ENCODE measurements at regions not wholly inside any gene's neighbourhood (a gene's known extent, or its start where the extent isn't known, plus 50 kb on each side); places are given as distances from the start of the nearest gene placed in this dataset.

DNA sequence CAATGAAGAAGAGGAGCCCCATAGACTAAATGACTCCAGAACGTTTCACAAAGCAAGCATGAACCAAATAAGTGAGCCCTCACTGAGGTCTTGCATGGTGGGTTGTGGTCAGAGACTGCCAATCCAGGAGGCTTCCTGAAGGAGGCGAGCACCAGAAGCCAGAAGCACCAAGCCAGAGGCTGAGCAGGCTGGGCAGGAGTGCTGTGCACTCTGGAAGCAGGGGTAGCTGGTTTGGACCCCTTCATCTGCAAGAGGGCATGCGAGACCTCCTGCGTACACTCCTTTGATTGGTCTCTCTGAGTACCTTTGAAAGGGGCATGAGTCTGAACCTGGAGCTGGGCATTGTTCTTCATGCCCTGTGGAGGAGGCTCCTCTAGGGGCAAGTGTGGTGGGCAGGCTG is 192.5 kb downstream of the HAUS1 start:
- no peak for DNase-seq

GRCh38 chr18:46297124-46297523 is 192.9 kb downstream of the HAUS1 start:
- no peak for DNase-seq

- no peak for DNase-seq
Observed at GRCh38 chr18:46297621-46298020, 193.4 kb downstream of the HAUS1 start.

- DNase-seq: no peak
Observed at GRCh38 chr18:46298511-46298910, 194.3 kb downstream of the HAUS1 start.

DNA sequence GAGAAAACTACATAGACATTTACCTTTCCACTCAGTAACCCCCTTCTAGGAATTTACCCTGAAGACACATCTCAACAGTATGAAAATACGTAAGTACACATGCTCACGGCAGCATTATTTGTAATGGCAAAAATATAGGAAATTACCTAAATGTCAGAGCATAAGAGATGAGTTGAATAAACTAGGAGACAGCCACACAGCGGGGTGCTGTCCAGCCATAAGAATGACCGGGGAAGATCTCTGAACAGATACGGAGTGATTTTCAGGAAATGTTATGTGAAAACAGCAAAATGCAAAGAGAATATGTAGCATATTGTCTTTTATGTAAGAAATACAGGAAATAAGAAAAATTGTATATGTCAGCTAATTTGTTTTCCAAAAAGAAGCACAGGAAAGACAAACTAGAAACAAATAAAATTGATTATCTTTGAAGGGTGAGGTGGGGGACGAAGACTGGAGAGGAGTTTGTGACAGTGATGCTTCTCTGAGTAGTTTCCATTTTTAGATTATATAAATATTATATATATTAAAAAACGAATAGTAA is 195.4 kb downstream of the HAUS1 start:
- DNase-seq: no peak

DNA sequence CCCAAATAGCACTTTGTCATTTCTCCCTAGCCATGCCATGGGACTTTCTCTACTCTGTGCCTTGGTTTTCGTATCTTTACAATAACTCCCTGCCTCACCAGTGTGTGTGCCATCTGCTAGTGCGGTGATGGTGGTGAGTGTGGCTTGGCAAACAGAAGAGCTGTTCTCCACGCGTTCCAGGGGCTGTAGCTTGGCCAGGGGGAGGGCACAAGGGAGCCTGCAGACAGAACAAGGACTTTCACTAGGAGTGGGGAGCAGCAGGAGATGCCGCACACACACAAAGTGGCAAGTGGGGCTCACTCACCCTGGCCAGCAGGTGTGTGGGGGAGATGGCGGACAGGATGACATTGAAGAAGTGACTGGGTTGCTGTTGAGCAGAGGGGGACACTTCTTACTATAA is 196.9 kb downstream of the HAUS1 start:
- no peak for DNase-seq

DNA sequence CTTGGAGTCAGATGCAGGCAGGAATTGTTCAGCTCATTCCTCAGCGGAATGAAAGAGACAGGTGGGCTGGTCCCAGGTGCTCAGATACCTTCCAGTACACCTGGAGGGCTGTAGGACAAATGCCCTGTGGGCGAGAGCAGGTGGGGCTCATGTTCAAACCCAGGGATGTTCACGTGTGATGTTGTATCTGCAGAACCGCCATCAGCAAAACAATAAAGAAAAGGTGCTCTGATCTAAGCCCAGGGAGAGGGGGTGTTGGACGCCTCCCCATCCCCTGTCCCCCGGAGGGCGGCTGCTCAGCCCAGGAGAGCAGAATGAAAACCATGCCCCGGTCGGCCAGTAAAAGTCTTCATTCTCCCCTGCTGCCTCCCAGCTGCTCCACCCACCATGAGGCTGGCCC is 197.4 kb downstream of the HAUS1 start:
- no peak for DNase-seq

DNA sequence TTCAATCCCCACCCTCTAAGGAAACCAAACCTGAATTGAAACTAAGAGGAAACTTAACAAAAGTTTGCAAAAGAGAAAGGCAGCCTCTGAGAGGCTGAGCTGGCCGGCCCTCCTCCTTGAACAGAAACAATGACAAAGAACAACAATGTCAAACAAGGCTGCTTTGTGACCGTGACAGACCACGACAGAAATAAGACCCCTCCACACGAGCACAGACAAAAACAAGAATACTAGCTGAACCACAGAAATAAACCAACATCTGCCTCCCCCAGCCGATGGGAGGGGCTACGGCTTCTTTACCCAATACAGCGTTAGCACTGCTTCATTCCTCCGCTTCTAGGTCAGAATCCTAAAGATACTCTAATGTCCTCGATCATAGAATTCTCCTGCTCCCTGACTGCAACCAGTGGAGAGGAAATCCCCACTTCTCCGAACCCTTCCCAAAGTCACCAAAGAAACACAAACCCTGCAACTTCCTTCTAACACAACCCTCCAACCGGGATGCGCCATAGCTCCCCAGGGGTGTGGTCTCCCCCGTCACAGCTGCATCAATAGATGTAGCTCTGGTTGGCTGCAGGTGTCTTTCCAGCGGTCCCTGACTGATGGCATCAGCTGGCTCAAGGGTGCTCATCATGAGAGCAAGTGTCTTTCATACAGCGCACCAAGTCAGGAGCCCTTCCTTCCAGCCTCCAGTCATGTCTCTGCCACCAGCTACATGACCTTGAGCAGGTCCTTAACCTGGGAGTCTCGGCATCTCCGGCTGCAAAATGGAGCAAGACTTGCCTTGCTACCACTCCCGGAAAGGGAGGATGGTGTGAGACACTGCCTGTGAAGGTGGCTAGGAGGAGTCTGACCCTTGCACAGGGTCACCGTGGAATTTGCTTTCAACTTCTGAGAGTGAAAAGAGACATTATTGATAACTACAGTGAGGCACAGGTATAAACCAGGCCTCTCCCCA is 198.6 kb downstream of the HAUS1 start:
- no peak for DNase-seq

GRCh38 chr18:46310258-46310657 is 206.1 kb downstream of the HAUS1 start:
- DNase-seq: peak; percentile 50

- no peak for DNase-seq
Observed at GRCh38 chr18:46310675-46311345, 206.6 kb downstream of the HAUS1 start.

GRCh38 chr18:46311491-46311890 is 207.3 kb downstream of the HAUS1 start:
- DNase-seq: no peak

DNA sequence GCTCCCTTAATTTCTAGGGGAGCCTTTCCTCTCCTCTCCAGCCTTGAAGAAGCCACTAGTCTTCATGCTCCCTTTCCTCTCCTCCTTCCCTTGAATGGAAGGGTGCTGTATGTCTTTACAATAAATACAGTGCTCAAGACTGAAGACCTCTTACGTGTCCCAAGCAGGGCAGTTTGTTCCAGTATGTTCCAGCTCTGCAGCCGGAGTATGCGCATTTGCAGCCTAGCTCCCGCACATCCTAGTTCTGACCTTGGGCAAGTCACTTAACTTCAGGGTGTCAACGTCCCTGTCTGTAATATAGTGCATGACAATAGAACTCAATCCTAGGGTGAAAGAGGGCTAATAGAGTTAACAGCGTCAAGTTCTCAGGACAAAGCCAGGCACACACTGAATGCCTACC is 208.0 kb downstream of the HAUS1 start:
- DNase-seq: no peak

DNA sequence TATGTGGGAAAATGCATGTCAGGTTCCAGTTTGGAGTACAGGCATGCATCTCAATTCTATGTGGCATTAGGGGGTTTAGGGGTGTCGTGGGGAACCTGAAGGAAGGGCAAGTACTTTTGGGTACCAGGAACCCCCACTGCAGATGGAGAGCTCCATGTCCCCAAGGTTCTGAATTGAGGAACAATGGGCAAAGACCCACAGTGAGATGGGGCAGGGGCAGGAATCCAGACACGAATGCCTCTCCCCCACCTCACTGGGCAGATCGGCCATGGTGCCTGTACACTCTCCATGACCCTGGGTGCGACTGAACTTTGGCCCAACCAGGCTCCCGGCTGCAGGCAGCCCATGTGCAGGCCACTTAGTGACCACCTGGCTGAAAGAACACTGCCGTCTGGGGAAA is 209.3 kb downstream of the HAUS1 start:
- DNase-seq: no peak

- no peak for DNase-seq
Observed at GRCh38 chr18:46314011-46314410, 209.8 kb downstream of the HAUS1 start.

GRCh38 chr18:46315161-46315560 is 211.0 kb downstream of the HAUS1 start:
- no peak for DNase-seq

DNA sequence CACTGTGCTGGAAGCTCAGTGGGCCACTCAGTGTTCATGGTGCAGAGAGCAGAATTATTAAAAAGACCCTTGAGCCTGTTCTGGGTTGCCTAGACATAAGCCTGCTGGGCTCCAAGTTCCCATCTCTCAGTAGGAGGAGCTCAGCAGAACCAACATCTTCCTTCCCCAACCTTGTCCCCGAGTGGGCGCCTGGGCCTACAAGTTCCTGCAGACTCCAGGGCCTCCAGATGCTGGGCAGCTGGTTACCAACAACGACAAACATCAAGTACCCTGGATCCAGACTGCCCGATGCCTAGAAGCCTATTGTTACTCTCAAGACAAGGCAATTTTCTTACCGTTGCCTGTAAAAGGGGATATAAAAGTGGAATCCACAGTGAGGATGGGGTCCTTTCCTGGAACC is 214.2 kb downstream of the HAUS1 start:
- no peak for DNase-seq

DNA sequence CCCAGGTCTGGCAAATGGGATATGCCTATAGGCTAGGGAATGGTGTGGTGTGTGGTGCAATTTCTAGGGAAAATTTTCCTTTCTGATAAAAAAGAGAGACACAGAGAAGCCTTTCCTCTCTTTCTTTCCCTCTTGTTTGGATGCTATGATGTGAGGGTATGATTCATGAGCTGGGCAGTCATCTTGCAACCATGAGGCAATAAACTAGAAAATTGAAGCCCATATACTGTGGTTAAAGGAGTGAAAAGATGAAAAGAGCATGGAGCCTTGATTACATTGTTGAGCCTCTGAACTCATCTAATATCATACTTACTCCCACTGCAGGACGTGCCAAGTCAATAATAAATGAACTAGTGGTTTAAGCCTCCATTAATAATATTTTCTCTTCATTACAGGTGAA is 215.6 kb downstream of the HAUS1 start:
- no peak for DNase-seq

DNA sequence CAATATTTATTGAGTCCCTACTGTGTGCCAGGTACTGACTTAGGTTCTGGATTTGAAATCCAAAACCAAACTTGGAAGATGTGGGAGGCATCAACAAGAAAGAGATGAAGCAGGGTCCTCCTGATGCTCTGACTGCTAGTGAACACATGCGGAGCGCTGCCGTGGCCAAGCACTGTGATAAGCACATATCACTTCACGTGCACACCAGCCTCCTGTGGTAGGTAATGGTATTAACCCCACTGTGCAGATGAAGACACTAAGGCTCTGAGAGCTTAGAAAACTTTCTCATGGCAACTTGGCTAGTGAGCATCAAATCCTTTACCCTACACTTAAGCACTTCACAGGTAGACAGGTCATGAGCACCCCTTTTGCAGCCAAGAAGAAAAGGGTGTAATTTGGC is 216.1 kb downstream of the HAUS1 start:
- DNase-seq: no peak

DNA sequence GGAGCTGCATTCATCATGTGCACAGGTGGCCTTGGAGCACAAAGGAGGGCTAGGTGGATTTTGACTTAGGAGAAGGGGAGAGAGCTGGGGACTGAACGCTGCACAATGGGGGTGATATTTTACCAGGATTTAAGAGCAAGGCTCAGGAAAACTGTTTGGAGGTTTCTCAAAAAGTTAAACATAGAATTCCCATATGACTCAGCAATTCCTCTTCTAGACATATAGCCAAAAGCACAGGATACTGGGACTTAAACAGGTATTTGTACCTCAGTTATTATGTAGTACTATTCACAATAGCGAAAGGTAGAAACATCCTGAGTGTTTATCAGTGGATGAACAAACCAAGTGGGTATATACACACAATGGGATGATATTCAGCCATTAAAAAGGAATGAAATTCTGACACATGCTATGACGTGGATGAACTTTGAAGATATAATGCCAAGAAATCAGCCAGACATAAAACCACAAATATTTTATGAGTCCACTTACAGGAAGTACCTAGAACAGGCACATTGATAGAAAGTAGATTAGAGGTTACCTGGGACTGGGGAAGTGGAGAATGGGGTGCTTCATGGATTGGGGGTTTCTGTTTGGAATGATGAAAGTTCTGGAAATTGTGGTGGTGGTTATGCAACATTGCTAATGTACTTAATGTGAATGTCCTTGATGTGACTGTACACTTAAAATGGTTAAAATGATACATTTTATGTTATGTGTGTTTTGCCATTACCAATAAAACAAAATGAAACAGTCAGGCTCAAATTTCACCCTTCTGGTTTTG is 216.9 kb downstream of the HAUS1 start:
- DNase-seq: no peak

DNA sequence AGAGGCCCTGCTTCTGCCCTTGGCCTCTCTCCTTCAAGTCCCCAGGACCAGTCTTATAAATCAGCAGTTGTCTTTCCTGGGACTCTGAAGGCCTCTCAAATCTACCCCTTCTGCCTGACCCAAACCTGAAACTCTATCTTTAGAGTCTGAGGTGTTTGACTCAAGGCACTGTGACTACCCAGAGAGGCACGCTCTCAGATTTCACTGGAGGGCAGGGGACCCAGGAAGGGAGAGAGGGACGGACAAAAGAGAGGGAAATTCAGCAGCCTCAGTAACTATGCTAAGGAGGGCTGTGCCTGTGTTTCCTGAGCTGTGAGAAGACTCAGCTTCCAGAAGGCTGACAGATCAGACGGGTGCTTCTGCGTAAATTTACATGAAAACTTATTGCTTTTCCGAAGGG is 217.8 kb downstream of the HAUS1 start:
- no peak for DNase-seq

GRCh38 chr18:46322411-46322891 is 218.3 kb downstream of the HAUS1 start:
- DNase-seq: no peak

- DNase-seq: no peak
Observed at GRCh38 chr18:46322941-46323340, 218.8 kb downstream of the HAUS1 start.
